ENCODE measurements at regions not wholly inside any gene's neighbourhood (a gene's known extent, or its start where the extent isn't known, plus 50 kb on each side); places are given as distances from the start of the nearest gene placed in this dataset.

- DNase-seq: no peak
- Histone ChIP-seq H3K27ac (no peak overlapping the region), H3K9me3 (ENCODE audit: severe bottlenecking) (no peaks in the 10 kb centered on the region), H3K27me3 (ENCODE audit: insufficient read depth, low read depth, severe bottlenecking) (no peaks in the 10 kb centered on the region), H3K4me3 (ENCODE audit: low read depth, low read length) (no peak overlapping the region), H3K36me3 (no peaks in the 10 kb centered on the region)
- TF ChIP-seq CTCF (IDR thresholded peaks at IDR 0.05; ENCODE audit: low read depth, low read length): no peak
Observed at GRCh38 chr5:125045646-125046045, 299.2 kb upstream of the ZNF608 start.

- no peaks in the 10 kb centered on the region for H3K9me3 ChIP-seq (ENCODE audit: severe bottlenecking)
- DNase-seq: no peak
- no peak overlapping the region for H3K4me3 ChIP-seq (ENCODE audit: low read depth, low read length)
- TF ChIP-seq CTCF (IDR thresholded peaks at IDR 0.05; ENCODE audit: low read depth, low read length): no peak
- no peak overlapping the region for H3K27ac ChIP-seq
- H3K36me3 ChIP-seq: no peaks in the 10 kb centered on the region
- H3K27me3 ChIP-seq (ENCODE audit: insufficient read depth, low read depth, severe bottlenecking): no peaks in the 10 kb centered on the region
Observed at GRCh38 chr5:125046838-125047237, 300.4 kb upstream of the ZNF608 start.

- Histone ChIP-seq H3K27ac (no peak overlapping the region), H3K36me3 (no peaks in the 10 kb centered on the region), H3K9me3 (ENCODE audit: severe bottlenecking) (no peaks in the 10 kb centered on the region), H3K27me3 (ENCODE audit: insufficient read depth, low read depth, severe bottlenecking) (no peaks in the 10 kb centered on the region), H3K4me3 (ENCODE audit: low read depth, low read length) (no peak overlapping the region)
- no peak for DNase-seq
- no peak for TF ChIP-seq CTCF (IDR thresholded peaks at IDR 0.05; ENCODE audit: low read depth, low read length)
Observed at GRCh38 chr5:125047871-125048270, 301.4 kb upstream of the ZNF608 start.

- no peak overlapping the region for H3K27ac ChIP-seq
- H3K9me3 ChIP-seq (ENCODE audit: severe bottlenecking): no peaks in the 10 kb centered on the region
- no peak for DNase-seq
- no peak overlapping the region for H3K4me3 ChIP-seq (ENCODE audit: low read depth, low read length)
- H3K36me3 ChIP-seq: no peaks in the 10 kb centered on the region
- H3K27me3 ChIP-seq (ENCODE audit: insufficient read depth, low read depth, severe bottlenecking): no peaks in the 10 kb centered on the region
- no peak for TF ChIP-seq CTCF (IDR thresholded peaks at IDR 0.05; ENCODE audit: low read depth, low read length)
Observed at GRCh38 chr5:125049721-125050702, 303.6 kb upstream of the ZNF608 start.

GRCh38 chr5:125050926-125051325 is 304.5 kb upstream of the ZNF608 start:
- Histone ChIP-seq H3K36me3 (no peaks in the 10 kb centered on the region), H3K9me3 (ENCODE audit: severe bottlenecking) (no peaks in the 10 kb centered on the region), H3K27me3 (ENCODE audit: insufficient read depth, low read depth, severe bottlenecking) (no peaks in the 10 kb centered on the region), H3K4me3 (ENCODE audit: low read depth, low read length) (no peak overlapping the region), H3K27ac (no peak overlapping the region)
- no peak for DNase-seq
- TF ChIP-seq CTCF (IDR thresholded peaks at IDR 0.05; ENCODE audit: low read depth, low read length): no peak

Data from WERI-Rb-1 (cell line).